ENCODE measurements at regions not wholly inside any gene's neighbourhood (a gene's known extent, or its start where the extent isn't known, plus 50 kb on each side); places are given as distances from the start of the nearest gene placed in this dataset.

GRCh38 chr11:91956711-91957110 is 267.9 kb upstream of the FAT3 start:
- TF ChIP-seq, protein P1, sequence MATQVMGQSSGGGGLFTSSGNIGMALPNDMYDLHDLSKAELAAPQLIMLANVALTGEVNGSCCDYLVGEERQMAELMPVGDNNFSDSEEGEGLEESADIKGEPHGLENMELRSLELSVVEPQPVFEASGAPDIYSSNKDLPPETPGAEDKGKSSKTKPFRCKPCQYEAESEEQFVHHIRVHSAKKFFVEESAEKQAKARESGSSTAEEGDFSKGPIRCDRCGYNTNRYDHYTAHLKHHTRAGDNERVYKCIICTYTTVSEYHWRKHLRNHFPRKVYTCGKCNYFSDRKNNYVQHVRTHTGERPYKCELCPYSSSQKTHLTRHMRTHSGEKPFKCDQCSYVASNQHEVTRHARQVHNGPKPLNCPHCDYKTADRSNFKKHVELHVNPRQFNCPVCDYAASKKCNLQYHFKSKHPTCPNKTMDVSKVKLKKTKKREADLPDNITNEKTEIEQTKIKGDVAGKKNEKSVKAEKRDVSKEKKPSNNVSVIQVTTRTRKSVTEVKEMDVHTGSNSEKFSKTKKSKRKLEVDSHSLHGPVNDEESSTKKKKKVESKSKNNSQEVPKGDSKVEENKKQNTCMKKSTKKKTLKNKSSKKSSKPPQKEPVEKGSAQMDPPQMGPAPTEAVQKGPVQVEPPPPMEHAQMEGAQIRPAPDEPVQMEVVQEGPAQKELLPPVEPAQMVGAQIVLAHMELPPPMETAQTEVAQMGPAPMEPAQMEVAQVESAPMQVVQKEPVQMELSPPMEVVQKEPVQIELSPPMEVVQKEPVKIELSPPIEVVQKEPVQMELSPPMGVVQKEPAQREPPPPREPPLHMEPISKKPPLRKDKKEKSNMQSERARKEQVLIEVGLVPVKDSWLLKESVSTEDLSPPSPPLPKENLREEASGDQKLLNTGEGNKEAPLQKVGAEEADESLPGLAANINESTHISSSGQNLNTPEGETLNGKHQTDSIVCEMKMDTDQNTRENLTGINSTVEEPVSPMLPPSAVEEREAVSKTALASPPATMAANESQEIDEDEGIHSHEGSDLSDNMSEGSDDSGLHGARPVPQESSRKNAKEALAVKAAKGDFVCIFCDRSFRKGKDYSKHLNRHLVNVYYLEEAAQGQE (IDR thresholded peaks at IDR 0.05; ENCODE audit: low read depth): no peak
- no peak for TF ChIP-seq YY1 (IDR thresholded peaks at IDR 0.05; ENCODE audit: low read depth)
- TF ChIP-seq ZBTB7A (IDR thresholded peaks at IDR 0.05; ENCODE audit: low read depth): no peak
- no peak for TF ChIP-seq EP300 (IDR thresholded peaks at IDR 0.05; ENCODE audit: borderline replicate concordance)

Data from Ishikawa (cell line).